ENCODE measurements at regions not wholly inside any gene's neighbourhood (a gene's known extent, or its start where the extent isn't known, plus 50 kb on each side); places are given as distances from the start of the nearest gene placed in this dataset.

DNA sequence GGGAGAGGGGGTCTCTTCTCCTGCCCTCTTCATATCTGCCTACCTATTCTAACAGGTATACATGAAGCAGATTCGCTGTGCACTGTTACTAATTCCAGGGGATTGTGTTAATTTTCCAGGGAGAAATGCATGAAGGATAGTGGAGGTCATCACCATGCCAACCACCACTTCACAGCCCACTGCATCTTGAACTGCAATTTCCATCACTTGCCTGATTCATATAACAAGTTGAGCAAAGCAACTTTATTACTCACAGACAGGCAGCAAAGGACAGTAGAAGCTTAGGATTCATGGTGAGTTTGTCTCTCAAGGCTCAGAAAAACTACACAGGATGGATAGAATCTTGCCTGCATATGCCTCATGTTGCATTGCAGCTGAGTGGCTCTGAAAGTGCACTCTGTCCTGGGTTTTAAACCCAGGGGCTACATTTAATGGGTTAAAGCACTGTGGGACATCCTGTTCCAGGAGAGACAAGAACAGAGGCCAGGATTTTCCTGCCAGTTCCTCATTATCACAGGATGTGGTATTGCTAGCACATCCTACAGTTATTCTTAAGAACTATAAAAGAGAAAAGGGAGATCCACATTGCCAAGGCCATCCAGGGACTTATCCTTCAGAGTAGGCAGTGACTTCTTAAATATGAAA is 136.9 kb upstream of the PRSS1 start:
- DNase-seq (ENCODE audit: low read depth, low spot score) = no peak
- in situ Hi-C loops (cut with HindIII; ENCODE audit: low pct_unique_long_range_greater_than_20kb, low sequenced_read_pairs) = no loop called here

DNA sequence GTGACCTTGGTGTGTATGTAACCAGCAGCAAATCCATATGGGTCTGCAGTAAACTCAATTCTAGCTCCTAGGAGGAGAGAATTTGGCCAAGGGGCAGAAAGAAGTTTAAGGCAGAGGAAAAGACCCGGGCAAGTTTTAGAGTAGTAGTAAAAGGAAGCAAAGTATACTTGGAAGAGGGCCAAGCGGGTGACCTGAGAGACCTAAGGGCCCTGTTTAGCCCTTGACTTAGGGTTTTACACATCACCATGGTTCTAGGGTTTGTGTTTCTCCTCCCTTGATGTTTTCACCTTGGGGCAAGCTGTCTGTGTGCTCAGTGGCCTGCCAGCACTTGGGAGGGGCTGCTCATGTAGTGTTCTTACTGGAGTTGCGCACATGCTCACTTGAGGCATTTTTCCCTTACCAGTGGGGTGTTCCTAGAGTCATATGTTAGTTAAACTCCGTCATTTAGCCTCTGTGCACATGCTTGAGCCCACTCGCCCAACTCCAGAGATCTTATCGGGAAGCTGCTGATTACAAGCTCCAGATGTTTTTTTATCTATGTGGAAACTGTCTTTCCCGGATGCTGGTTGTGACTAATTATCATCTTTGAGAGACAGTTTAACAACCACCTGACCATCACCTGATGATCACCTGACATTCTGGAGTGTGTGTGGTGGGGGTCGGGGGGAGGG is 137.6 kb upstream of the PRSS1 start:
- DNase-seq (ENCODE audit: low read depth, low spot score) = no peak
- in situ Hi-C loops (cut with HindIII; ENCODE audit: low pct_unique_long_range_greater_than_20kb, low sequenced_read_pairs) = no loop called here

- no peak for DNase-seq (ENCODE audit: low read depth, low spot score)
- in situ Hi-C loops (cut with HindIII; ENCODE audit: low pct_unique_long_range_greater_than_20kb, low sequenced_read_pairs) = no loop called here
Measured at GRCh38 chr7:142608630-142609428, 140.4 kb upstream of the PRSS1 start.

DNA sequence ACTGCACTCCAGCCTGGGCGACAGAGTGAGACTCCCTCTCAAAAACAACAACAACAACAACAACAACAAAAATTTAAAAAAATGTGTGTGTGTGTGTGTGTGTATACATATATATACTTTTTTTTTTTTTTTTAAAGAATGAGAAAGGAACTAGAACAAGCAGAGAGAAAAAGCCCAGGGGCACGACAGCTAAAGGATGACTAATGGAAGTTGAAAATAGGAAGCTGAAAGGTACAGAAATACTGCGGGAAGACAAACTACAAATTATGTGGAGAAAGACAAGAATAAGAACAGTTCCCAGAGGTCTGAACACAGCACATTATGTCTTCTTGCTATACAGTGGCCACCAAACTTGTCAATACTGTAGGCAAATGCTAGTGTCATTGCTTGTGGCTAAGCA is 141.9 kb upstream of the PRSS1 start:
- no peak for DNase-seq (ENCODE audit: low read depth, low spot score)
- in situ Hi-C loops (cut with HindIII; ENCODE audit: low pct_unique_long_range_greater_than_20kb, low sequenced_read_pairs) = no loop called here

DNA sequence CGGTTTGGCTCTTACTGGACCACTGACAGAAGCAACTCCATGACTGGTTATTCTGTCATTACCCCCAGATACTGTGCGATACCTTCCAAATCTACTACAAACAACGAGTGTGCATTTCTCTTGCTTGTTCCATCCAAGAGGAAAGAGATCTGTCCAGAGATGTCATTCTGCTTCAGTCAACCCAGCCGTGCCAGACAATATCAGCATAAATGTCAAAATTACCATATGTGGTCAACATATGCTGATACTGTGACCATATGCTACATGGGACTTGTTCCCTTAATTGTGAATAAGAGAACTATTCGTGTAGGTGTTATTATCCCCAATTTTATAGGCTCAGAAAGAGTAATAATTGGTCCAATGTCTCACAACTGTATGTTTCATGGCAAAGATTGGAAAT is 143.2 kb upstream of the PRSS1 start:
- in situ Hi-C loops (cut with HindIII; ENCODE audit: low pct_unique_long_range_greater_than_20kb, low sequenced_read_pairs) = no loop called here

GRCh38 chr7:142604671-142605070 is 144.6 kb upstream of the PRSS1 start:
- in situ Hi-C loops (cut with HindIII; ENCODE audit: low pct_unique_long_range_greater_than_20kb, low sequenced_read_pairs) = no loop called here
- no peak for DNase-seq (ENCODE audit: low read depth, low spot score)

More for the DNA sequence above, 143.2 kb upstream of the PRSS1 start:
- DNase-seq (ENCODE audit: low read depth, low spot score) = no peak

DNA sequence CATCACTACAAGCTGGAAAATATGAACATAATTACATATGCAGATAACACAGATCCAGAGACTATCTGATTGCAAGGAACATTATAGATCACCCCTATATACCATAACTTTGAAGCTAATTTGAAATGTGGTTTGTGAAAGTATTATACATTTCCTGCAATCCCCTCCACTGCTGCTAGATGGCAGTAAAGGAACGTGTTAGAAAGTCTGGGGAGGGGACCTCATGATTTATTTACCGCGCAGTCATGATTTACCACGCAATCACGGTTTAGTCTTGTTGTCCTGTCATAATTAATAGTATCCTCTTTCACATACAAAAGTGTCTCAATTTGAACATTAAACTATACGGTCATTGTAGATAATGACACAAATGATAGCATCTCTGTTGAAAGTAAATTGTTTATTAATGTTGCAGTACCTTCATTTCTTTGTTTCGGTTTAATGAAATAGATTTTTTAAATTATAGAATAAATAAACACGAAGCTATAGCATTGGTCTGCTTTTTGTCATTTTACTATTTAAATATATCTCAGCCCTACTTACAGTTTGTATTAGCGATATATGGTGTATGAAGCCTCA is 145.3 kb upstream of the PRSS1 start:
- in situ Hi-C loops (cut with HindIII; ENCODE audit: low pct_unique_long_range_greater_than_20kb, low sequenced_read_pairs) = no loop called here

GRCh38 chr7:142602756-142603155 is 146.5 kb upstream of the PRSS1 start:
- no peak for DNase-seq (ENCODE audit: low read depth, low spot score)
- in situ Hi-C loops (cut with HindIII; ENCODE audit: low pct_unique_long_range_greater_than_20kb, low sequenced_read_pairs) = no loop called here

More for the DNA sequence above, 145.3 kb upstream of the PRSS1 start:
- peak; percentile 90 for DNase-seq (ENCODE audit: low read depth, low spot score)

GRCh38 chr7:142602183-142602582 is 147.1 kb upstream of the PRSS1 start:
- DNase-seq (ENCODE audit: low read depth, low spot score) = no peak
- in situ Hi-C loops (cut with HindIII; ENCODE audit: low pct_unique_long_range_greater_than_20kb, low sequenced_read_pairs) = no loop called here

GRCh38 chr7:142598297-142598696 is 151.0 kb upstream of the PRSS1 start:
- in situ Hi-C loops (cut with HindIII; ENCODE audit: low pct_unique_long_range_greater_than_20kb, low sequenced_read_pairs) = no loop called here
- DNase-seq (ENCODE audit: low read depth, low spot score) = no peak

- in situ Hi-C loops (cut with HindIII; ENCODE audit: low pct_unique_long_range_greater_than_20kb, low sequenced_read_pairs) = no loop called here
- DNase-seq (ENCODE audit: low read depth, low spot score) = no peak
Measured at GRCh38 chr7:142597547-142597946, 151.7 kb upstream of the PRSS1 start.

DNA sequence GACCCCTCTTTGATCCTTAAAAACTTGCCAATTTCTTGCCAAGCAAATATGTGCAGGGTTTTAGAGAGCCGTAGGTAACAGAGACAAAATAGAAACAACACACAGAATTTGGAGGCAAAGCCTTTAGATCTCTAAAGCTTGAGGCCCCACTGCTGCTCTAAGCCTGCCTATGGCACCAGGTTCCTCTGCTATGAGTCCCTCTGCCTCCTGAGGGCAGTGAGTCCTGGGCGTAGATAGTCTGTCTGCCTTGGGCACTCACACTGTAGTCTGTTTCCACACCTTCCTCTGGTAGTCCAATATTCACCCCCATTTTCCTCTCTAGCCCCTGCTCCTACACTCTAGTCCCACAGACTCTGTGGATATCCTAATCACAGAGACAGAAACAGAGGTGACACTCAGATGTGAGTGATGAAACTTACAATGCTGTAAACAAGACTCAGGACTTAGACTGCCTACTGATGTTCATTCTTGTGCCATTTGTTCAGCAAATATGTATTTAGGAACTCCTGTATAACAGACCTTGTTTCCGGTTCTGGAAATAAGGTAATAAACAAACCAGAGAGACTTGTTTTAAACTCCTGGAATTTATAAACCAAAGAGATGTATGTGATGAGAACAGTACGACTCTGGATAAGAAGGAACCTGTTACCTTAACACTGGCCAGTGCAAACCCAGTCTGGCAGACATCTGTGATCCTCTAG is 153.3 kb upstream of the PRSS1 start:
- DNase-seq (ENCODE audit: low read depth, low spot score) = no peak
- in situ Hi-C loops (cut with HindIII; ENCODE audit: low pct_unique_long_range_greater_than_20kb, low sequenced_read_pairs) = no loop called here

DNA sequence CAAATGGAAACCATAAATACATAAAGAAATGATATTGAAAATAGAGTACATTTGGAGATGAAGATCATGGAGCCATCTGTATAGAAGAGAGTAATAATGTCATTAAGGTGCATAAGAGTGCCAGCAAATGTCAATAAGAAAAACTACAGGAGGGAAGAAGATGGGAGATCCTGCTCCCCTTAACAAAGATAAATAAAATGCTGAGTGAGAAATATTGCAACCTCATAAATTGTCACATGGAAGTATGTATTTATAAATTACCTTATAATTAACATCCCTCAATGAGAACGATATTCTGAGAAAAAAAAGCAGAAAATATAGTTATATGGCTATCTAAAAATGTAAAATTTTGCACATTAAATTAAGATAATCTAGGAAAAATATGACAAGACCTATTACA is 155.2 kb upstream of the PRSS1 start:
- DNase-seq (ENCODE audit: low read depth, low spot score) = no peak
- in situ Hi-C loops (cut with HindIII; ENCODE audit: low pct_unique_long_range_greater_than_20kb, low sequenced_read_pairs) = no loop called here

GRCh38 chr7:142593106-142593505 is 156.2 kb upstream of the PRSS1 start:
- in situ Hi-C loops (cut with HindIII; ENCODE audit: low pct_unique_long_range_greater_than_20kb, low sequenced_read_pairs) = no loop called here
- no peak for DNase-seq (ENCODE audit: low read depth, low spot score)

DNA sequence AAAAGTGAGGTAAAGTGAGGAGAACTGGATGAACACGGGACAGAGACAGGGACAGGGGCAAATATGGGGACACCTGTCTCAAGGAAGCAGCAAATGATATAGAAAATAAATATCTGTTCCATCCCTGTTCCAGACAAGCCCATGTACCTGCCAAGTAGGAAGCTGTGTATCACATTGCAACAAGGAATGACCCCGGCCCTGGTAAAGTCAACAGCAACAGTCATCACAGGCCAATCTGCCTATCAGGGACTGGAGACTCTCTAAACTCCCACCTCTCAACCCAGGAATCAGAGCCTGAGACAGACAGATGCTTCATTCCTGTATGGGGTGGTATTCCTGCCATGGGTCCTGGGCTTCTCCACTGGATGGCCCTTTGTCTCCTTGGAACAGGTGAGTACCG is 156.6 kb upstream of the PRSS1 start:
- in situ Hi-C loops (cut with HindIII; ENCODE audit: low pct_unique_long_range_greater_than_20kb, low sequenced_read_pairs) = no loop called here
- no peak for DNase-seq (ENCODE audit: low read depth, low spot score)

DNA sequence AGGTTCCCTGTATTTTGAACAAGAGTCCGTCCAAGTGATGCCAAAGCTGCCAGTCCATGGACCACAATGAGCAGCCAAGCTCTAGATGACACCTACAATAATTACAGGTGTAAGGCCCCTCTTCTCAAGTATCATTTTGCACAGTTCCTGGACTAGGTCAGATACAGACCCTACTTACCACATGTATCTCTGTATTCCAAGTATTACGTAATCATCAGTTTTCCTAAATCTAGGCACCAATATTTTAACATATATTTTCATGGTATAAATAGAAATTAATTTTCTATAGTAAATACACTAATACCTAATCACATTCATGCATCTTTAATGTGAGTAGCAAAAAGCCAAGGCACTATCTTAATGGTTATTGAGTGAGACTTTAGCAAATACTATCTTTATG is 157.0 kb upstream of the PRSS1 start:
- in situ Hi-C loops (cut with HindIII; ENCODE audit: low pct_unique_long_range_greater_than_20kb, low sequenced_read_pairs) = no loop called here
- no peak for DNase-seq (ENCODE audit: low read depth, low spot score)

DNA sequence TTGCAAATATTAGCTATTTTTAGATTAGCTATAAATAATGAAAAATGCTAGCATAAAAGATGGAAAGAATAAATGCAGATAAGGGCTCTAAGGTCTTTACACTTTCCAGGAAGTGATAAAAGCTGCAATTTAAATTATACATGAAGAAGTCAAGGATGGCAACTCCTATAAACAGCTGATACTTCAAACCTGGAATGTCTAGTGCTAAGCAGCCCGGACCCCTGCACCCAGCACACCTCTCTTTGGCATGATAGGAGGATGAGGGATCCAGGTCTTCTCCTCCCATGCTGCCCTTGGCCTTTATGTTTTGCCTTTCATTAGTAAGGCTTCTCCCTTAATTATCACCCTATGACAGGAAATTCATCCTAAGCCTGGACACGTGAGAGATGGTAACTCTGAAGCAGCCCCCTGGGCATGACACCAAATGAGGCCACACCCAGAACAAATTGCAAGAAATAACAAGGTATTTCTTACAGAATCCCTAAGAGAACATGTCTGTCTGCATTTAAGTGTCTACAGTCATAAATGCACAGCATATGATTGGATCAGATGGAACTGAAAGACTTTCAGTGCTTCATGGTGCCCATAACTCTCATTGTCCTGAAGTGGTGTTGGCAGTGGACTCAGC is 158.3 kb upstream of the PRSS1 start:
- in situ Hi-C loops (cut with HindIII; ENCODE audit: low pct_unique_long_range_greater_than_20kb, low sequenced_read_pairs) = no loop called here
- DNase-seq (ENCODE audit: low read depth, low spot score) = no peak

Measured in SK-MEL-5 (cell line).